HG03521 (cell line): ENCODE measurements at regions not wholly inside any gene's neighbourhood (a gene's known extent, or its start where the extent isn't known, plus 50 kb on each side); places are given as distances from the start of the nearest gene placed in this dataset.
A peak's percentile ranks its signal among the peaks of the same experiment; 100 is the strongest.
"Not testable (repeated sequence)": the region's sequence is repeated elsewhere in the genome, so short reads cannot be mapped to it uniquely, and the experiment has no call there.

Experiments used
- ATAC-seq: cut with Tn5 transposase; IDR thresholded peaks from one replicate; pipeline ENCODE4 v1.9.1; 2021; ENCODE audit warnings: mild to moderate bottlenecking, moderate library complexity; ENCODE audit not compliant: unreplicated experiment

- no peak for ATAC-seq
Measured at GRCh38 chr14:58979325-58979724, 209.1 kb upstream of the DAAM1 start.

- no peak for ATAC-seq
Measured at GRCh38 chr14:58981840-58982239, 206.6 kb upstream of the DAAM1 start.

GRCh38 chr14:58985786-58986185 is 202.7 kb upstream of the DAAM1 start:
- ATAC-seq = no peak

- no peak for ATAC-seq
Measured at GRCh38 chr14:58987591-58987990, 200.9 kb upstream of the DAAM1 start.

GRCh38 chr14:58992935-58993334 is 195.5 kb upstream of the DAAM1 start:
- ATAC-seq = no peak

GRCh38 chr14:58994130-58994529 is 194.3 kb upstream of the DAAM1 start:
- no peak for ATAC-seq

GRCh38 chr14:59004012-59004411 is 184.5 kb upstream of the DAAM1 start:
- no peak for ATAC-seq

- not testable (repeated sequence) for ATAC-seq
Measured at GRCh38 chr14:59006179-59006578, 182.3 kb upstream of the DAAM1 start.

GRCh38 chr14:59009967-59010366 is 178.5 kb upstream of the DAAM1 start:
- no peak for ATAC-seq

- ATAC-seq = no peak
Measured at GRCh38 chr14:59013672-59014298, 174.7 kb upstream of the DAAM1 start.

- no peak for ATAC-seq
Measured at GRCh38 chr14:59015482-59015881, 173.0 kb upstream of the DAAM1 start.

GRCh38 chr14:59017285-59017965 is 171.0 kb upstream of the DAAM1 start:
- ATAC-seq = no peak

GRCh38 chr14:59018460-59018859 is 170.0 kb upstream of the DAAM1 start:
- no peak for ATAC-seq

GRCh38 chr14:59018978-59019377 is 169.5 kb upstream of the DAAM1 start:
- ATAC-seq = no peak

- no peak for ATAC-seq
Measured at GRCh38 chr14:59020382-59020781, 168.1 kb upstream of the DAAM1 start.

GRCh38 chr14:59022144-59022543 is 166.3 kb upstream of the DAAM1 start:
- no peak for ATAC-seq

- ATAC-seq = no peak
Measured at GRCh38 chr14:59026081-59026480, 162.4 kb upstream of the DAAM1 start.

- not testable (repeated sequence) for ATAC-seq
Measured at GRCh38 chr14:59026640-59027039, 161.8 kb upstream of the DAAM1 start.

- peak; percentile 90 for ATAC-seq
Measured at GRCh38 chr14:59028476-59029202, 159.8 kb upstream of the DAAM1 start.

- ATAC-seq = no peak
Measured at GRCh38 chr14:59032826-59033225, 155.6 kb upstream of the DAAM1 start.

GRCh38 chr14:59036134-59036533 is 152.3 kb upstream of the DAAM1 start:
- no peak for ATAC-seq

GRCh38 chr14:59037086-59037485 is 151.4 kb upstream of the DAAM1 start:
- no peak for ATAC-seq
